ENCODE measurements at regions not wholly inside any gene's neighbourhood (a gene's known extent, or its start where the extent isn't known, plus 50 kb on each side); places are given as distances from the start of the nearest gene placed in this dataset.

GRCh38 chr11:69966910-69967483, 111.1 kb upstream of the ANO1 start:
- TF ChIP-seq CTCF (IDR thresholded peaks at IDR 0.05; ENCODE audit: borderline replicate concordance, extremely low read depth, low read length, poor library complexity, severe bottlenecking) (no peak), EZH2 (IDR thresholded peaks at IDR 0.05; ENCODE audit: borderline replicate concordance, low read depth, low read length, severe bottlenecking) (no peak)

Data from DND-41 (cell line).